CD4-positive, alpha-beta T cell treated with Interferon gamma for 1 hour (primary cell): ENCODE measurements at regions not wholly inside any gene's neighbourhood (a gene's known extent, or its start where the extent isn't known, plus 50 kb on each side); places are given as distances from the start of the nearest gene placed in this dataset.

Source experiments
- DNase-seq: peaks from one replicate; pipeline ENCODE4 v3.0.0-alpha.2; 2020

DNA sequence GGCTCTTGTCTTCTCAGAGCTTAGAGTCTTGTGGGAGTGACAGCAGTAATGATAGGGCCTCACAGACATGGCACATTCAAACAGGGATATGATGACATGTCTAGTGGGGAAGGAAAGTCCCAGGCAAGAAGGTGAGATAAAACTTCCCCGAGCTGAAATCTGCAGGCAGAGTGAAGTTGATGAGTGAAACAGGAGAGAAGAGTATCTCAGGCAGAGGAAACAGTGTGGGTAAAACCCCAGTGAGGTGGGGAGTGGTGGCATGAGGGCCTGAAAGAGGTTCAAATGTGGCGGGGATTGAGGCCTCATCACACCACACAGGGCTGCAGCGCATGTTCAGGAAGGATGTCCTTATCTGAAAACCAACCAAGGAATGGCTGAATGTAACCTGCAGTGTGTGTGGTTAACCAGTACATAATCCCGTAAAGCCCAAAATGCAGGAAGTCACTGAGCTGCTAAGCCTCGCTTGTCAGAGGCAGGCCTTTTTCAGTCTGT is 153.8 kb upstream of the E2F8 start:
- DNase-seq, result no peak

DNA sequence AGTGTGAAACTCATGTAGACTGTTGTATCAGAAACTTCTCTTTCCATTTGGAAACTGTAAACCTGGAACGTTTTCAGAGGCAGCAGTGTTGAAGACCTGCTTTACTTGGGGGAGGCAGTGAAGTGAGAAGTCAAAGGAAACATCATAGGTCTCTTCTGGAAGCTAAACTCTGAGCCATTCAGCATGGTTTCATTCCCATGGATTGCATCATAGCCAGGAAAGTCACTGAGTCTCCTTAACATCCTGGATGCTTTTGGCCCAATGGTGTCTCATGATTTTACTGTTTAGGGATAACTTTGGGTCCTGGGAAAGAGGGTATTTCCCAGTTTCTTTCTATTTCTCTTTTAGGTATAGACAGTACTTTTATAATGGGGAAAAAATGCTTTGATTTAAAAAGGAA is 153.2 kb upstream of the E2F8 start:
- no peak for DNase-seq

- DNase-seq, result no peak
Measured at GRCh38 chr11:19392847-19393518, 152.2 kb upstream of the E2F8 start.

DNA sequence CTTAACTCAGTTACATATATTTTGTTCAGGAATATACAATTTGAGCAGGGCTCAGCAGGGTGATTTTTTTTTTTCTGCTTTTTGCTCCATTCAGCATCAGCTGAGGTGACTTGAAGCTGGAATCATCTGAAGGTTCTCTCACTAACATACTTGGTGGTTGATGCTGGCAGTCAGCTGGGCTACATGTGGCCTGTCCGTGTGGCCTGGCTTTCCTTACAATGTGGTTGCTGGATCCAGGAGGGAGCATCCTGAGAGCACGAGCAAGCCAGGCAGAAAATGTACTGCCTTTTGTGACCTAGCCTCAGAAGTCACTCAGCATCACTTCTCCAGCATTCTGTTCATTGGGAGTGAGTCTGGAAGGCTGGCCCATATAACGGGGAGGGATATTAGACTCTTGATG is 151.6 kb upstream of the E2F8 start:
- no peak for DNase-seq

- no peak for DNase-seq
Measured at GRCh38 chr11:19391652-19392051, 150.9 kb upstream of the E2F8 start.

DNA sequence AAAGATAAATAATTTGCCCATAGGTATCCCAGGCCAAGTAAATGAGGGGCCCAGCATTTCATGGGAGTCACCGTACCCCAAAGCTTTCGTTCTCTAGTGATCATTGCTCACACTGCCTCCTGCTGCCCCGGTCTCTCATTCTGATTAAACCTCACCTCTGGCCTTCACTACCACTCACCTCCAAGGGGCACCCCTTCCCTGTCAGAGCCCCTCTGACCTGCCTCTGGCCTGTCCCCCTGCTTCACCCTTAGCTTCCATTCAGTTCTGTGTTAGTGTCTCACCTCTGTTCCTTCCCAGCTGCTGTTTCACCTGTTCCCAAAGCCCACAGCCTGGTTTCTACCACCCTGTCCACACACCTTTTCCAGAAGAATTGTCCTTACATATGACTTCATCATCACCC is 150.3 kb upstream of the E2F8 start:
- no peak for DNase-seq

- no peak for DNase-seq
Measured at GRCh38 chr11:19389787-19390303, 149.1 kb upstream of the E2F8 start.

DNA sequence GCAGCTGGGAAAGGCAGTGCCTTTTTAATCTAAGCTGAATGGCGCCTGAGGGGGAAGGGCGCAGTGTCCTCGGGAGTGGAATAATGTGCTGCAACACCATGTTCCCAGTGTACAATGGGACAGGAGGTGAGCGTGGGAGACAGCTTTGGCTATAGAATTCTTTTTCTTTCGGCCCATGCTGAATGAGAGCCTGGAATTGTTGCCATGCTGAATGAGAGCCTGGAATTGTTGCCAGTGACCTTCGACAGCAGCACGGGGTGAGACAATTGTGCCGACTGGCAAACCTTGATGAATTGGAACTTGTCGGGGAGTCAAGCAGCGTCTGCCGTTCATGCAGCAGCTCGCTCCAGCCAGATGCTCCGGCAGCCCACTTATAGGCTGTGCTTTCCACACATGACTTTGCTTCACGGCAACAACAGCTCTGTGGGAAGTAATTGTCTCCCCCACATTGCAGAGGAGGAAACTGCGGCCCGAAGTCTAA is 141.4 kb upstream of the E2F8 start:
- DNase-seq, result no peak

DNA sequence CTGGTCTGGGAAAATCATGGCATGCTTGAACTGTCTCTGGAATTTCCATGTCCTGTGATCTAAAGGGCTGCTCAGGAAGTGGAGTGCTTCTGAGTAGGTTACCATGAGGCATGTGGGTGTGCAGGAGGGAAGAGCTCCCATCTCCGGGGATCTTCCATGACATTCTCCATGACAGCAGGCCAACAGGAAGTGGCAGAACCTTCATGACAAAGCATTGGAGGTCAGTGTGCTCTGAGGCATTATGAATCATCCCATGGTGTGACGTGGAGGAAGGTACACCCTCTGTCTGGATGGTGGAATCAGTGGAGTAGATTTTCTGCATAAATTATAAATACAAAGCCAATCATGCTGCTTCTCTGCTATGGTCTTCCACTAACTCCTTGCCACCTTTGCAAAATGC is 139.6 kb upstream of the E2F8 start:
- no peak for DNase-seq

DNA sequence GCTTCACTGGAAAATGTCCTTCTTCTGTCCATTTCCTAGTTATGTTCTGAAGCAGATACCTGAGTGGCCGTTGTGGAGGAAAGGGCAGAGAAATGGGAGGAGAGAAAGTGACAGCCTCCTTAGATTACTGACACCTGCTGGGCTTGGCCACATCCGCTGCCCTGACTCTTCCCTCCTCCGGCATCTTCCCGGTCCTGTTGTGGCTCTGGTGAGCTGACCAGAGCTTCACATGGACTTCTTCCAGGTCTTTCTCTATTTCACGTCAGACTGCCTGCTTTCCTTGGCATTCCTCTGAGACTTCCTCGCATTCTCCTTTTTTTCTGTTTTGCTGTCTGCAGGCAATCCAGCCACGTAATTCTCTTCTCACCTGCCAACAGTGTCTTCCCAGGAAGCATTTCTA is 138.7 kb upstream of the E2F8 start:
- no peak for DNase-seq

DNA sequence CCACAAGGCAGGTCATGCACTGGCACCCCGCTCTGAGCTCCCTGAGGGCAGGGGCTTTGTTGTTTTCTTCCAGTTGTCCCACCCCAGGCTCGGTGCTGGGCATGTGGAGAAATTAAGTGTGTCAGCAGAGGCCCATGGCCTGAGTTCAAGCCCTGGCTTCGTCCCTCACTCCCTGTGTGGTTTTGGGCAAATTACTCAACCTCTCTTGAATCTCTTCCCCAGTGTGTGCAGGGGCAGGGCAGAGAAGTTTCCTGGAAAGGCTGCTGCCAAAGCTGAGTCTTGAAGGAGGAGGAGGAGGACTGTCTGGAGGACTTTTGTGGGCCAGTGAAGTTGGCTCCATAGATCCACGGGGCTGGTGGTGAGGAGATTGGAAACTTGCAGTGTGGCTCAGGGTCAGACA is 138.1 kb upstream of the E2F8 start:
- DNase-seq, result no peak

GRCh38 chr11:19377881-19378280 is 137.1 kb upstream of the E2F8 start:
- no peak for DNase-seq

GRCh38 chr11:19375440-19375839 is 134.7 kb upstream of the E2F8 start:
- no peak for DNase-seq

DNA sequence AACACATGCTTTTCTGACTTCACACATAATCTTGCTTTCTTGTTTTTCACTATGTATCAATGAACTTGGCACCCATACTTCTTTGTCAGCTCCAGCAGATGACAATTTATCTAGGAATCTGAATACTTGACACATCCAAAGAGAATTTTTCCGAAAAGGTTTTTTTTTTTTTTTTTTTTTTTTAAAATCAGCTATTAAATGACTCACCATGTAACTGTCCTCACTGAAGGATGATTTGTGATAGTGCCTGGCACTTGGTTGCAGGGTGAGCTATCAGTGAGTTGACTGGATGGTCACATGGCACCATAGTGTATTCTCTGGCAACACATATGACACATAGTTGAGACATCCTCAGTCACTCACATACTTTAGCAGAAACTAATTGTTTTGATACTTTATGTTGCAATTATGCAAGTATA is 133.4 kb upstream of the E2F8 start:
- no peak for DNase-seq

GRCh38 chr11:19372381-19372780 is 131.6 kb upstream of the E2F8 start:
- no peak for DNase-seq

DNA sequence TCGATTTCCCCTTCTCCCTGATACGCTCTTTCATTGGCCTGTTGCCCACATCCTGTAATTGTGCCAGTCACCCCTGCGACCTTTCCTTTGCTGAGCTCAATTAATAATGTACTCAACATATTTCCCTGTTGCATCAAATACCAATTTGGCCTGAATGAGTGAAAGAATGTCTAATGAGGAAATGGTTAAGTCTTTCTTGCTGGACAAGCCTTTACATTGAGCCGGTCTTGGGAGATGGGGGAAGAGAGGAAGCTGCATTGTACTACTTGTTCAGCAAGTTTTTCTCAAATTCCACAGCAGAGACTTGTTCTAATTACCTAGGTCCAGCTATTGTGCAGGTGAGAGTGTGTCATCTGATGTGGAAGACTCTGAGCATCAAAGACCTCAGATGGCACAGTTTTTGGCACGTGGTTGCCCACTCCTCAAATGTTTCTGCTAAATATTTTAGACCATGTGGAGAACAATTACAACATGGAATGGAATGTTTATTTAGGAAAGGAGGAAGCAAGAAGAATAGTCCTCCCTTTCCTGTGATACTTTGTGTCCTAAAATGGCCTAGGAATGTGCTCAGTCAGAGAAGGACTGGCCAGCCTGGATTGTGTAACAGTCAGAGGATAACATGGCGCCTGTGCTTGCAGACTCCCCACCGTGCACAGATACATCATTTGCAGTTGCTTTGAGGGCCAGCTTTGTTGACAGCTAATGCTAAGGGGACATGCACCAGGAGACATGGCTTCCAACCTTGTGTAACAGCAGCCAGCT is 129.5 kb upstream of the E2F8 start:
- DNase-seq, result no peak

DNA sequence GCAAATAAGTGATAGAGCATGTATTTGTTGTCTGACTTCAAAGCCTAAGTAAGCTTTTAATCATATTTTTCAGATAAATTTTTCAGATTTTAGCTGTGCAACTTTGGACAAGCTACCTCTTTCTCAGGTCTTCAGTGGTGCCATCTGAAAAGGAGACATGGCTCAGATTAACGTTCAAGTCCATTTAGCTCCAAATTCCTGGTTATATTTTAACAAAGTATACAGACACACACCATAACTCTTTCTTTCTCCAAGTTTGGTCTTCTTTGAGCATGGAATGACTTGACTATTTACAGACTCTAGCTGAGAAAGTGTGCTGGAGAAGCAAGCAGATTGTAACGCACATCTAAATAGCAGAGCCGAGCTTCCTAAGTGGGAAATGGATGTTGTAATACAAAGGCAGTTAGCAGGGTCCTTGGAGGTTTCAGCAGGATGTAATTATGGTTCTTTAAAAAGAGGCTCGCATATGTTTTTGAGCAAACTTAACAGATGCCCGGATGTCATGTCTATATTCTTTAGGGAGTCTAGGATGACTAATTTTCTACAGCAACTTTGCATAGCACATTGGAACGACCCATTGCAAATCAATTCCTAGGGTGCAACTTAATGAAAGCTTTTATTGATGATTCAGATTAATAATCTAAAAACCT is 128.1 kb upstream of the E2F8 start:
- DNase-seq, result no peak

- DNase-seq, result no peak
Measured at GRCh38 chr11:19366992-19367709, 126.4 kb upstream of the E2F8 start.

DNA sequence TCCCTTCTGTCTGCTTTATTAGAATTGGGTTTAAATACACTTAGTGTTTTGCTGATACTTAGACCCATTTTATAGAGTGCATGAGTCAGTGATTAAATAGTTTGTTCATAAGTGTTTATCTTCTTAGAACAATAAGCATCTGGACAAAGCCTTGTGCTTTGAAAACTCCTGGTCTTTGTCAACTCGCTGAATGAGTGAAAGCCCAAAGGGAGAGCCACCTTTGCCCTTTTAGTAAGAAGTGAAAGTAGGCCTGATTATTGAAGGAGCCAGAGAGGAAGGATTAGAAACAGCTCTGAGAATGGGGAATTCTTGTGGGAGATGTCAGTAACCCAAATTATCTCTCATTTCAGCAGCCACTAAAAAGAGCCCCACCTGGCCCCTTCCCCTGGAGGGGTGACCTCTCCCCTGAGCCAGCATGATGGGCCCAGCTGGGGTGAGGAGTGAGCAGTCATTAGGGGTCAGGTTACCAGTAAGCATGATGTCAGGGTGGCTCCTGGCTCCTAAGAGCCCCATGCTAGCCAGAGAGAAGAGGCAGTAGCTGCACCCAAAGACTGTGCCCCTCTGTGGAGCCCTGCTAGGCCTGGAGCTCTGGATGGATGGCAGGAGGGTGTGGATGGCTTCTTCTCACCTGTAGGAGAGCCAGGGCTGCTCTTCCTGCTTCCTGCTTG is 125.1 kb upstream of the E2F8 start:
- no peak for DNase-seq

- no peak for DNase-seq
Measured at GRCh38 chr11:19359221-19360000, 118.7 kb upstream of the E2F8 start.

DNA sequence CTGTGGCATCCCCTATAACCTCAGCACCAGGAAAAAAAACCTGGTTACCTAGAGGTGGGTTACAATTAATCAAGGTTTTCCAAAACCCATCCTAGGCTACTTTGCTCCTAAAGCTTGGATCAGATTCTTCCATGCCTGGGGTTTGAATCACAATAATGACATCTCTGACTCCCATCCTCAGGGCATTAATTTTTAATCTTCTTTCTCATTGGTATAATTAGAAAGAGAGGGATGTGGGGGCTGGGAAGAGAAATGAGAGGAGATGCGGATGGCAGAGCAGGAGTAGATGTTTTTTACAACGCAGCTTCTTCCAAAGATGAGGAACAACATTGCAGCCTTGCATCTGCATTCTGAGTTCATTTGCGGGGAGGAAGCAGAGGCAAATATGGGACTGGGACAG is 117.2 kb upstream of the E2F8 start:
- DNase-seq, result no peak

- DNase-seq, result no peak
Measured at GRCh38 chr11:19355601-19356000, 114.9 kb upstream of the E2F8 start.
